ENCODE measurements at regions not wholly inside any gene's neighbourhood (a gene's known extent, or its start where the extent isn't known, plus 50 kb on each side); places are given as distances from the start of the nearest gene placed in this dataset.

GRCh38 chr3:35899245-35899644 is 259.9 kb downstream of the ARPP21 start:
- Histone ChIP-seq H3K36me3 (ENCODE audit: insufficient read depth, low read length) (no peaks in the 10 kb centered on the region), H3F3A (ENCODE audit: low read depth) (0 out of 2 replicates have a peak, but pooled peaks cover 3% of the 10 kb centered on the region), H3K4me3 (ENCODE audit: low read length, poor library complexity, severe bottlenecking) (no peak overlapping the region), H3K9ac (ENCODE audit: low read depth, low read length, poor library complexity, severe bottlenecking) (no peak overlapping the region), H2AFZ (ENCODE audit: low read length) (no peak overlapping the region), H4K20me1 (ENCODE audit: insufficient read depth, low read length, poor library complexity, severe bottlenecking) (no peaks in the 10 kb centered on the region), H3K9me2 (replicated peaks; ENCODE audit: low read depth, low read length) (no peaks in the 10 kb centered on the region), H3K9me3 (ENCODE audit: insufficient read depth, low read depth, low read length) (no peaks in the 10 kb centered on the region; the same call in 1 of the 2 replicates), H3K27me3 (ENCODE audit: insufficient read depth, low read length, poor library complexity, severe bottlenecking) (no peaks in the 10 kb centered on the region), H3K4me1 (ENCODE audit: insufficient read depth, low read length, poor library complexity, severe bottlenecking) (peaks cover 8% of the 10 kb centered on the region), H3K79me2 (ENCODE audit: insufficient read depth, low read length) (no peaks in the 10 kb centered on the region), H3K4me2 (ENCODE audit: low read depth, low read length, poor library complexity, severe bottlenecking) (no peak overlapping the region)
- TF ChIP-seq EZH2phosphoT487 (IDR thresholded peaks at IDR 0.05; ENCODE audit: borderline replicate concordance): no peak
- TF ChIP-seq, protein P1, sequence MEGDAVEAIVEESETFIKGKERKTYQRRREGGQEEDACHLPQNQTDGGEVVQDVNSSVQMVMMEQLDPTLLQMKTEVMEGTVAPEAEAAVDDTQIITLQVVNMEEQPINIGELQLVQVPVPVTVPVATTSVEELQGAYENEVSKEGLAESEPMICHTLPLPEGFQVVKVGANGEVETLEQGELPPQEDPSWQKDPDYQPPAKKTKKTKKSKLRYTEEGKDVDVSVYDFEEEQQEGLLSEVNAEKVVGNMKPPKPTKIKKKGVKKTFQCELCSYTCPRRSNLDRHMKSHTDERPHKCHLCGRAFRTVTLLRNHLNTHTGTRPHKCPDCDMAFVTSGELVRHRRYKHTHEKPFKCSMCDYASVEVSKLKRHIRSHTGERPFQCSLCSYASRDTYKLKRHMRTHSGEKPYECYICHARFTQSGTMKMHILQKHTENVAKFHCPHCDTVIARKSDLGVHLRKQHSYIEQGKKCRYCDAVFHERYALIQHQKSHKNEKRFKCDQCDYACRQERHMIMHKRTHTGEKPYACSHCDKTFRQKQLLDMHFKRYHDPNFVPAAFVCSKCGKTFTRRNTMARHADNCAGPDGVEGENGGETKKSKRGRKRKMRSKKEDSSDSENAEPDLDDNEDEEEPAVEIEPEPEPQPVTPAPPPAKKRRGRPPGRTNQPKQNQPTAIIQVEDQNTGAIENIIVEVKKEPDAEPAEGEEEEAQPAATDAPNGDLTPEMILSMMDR (conservative IDR thresholded peaks at IDR 0.05; ENCODE audit: low read length): no peak

DNA sequence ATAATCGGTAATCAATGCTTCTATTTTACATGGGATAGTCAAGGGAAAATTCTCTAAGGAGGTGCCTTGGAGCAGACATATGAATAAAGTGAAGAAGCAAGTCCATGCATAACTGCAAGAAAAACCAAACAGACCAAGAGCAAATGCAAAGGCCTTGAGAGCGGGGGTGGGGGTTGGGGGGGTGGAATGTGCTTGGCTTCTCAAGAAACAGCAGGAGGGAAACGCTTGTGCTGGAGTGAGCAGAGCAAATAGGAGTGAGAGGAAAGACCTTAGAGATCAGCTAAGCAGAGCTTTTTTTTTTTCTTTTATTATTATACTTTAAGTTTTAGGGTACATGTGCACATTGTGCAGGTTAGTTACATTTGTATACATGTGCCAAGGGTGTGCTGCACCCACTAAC is 260.8 kb downstream of the ARPP21 start:
- Histone ChIP-seq H3K27me3 (ENCODE audit: insufficient read depth, low read length, poor library complexity, severe bottlenecking) (no peaks in the 10 kb centered on the region), H3K9me2 (replicated peaks; ENCODE audit: low read depth, low read length) (no peaks in the 10 kb centered on the region), H3K4me1 (ENCODE audit: insufficient read depth, low read length, poor library complexity, severe bottlenecking) (peaks cover 8% of the 10 kb centered on the region), H4K20me1 (ENCODE audit: insufficient read depth, low read length, poor library complexity, severe bottlenecking) (no peaks in the 10 kb centered on the region), H3K4me2 (ENCODE audit: low read depth, low read length, poor library complexity, severe bottlenecking) (no peak overlapping the region), H3K79me2 (ENCODE audit: insufficient read depth, low read length) (no peaks in the 10 kb centered on the region), H2AFZ (ENCODE audit: low read length) (no peak overlapping the region), H3K9me3 (ENCODE audit: insufficient read depth, low read depth, low read length) (no peaks in the 10 kb centered on the region; the same call in 1 of the 2 replicates), H3K36me3 (ENCODE audit: insufficient read depth, low read length) (no peaks in the 10 kb centered on the region), H3F3A (ENCODE audit: low read depth) (0 out of 2 replicates have a peak, but pooled peaks cover 3% of the 10 kb centered on the region), H3K9ac (ENCODE audit: low read depth, low read length, poor library complexity, severe bottlenecking) (no peak overlapping the region), H3K4me3 (ENCODE audit: low read length, poor library complexity, severe bottlenecking) (no peak overlapping the region)
- TF ChIP-seq EZH2phosphoT487 (IDR thresholded peaks at IDR 0.05; ENCODE audit: borderline replicate concordance): no peak
- TF ChIP-seq, protein P1 (conservative IDR thresholded peaks at IDR 0.05; ENCODE audit: low read length): no peak

- Histone ChIP-seq H2AFZ (ENCODE audit: low read length) (peak overlapping the region; percentile 37; the same call in 1 of the 2 replicates), H3K36me3 (ENCODE audit: insufficient read depth, low read length) (no peaks in the 10 kb centered on the region), H3K9me2 (replicated peaks; ENCODE audit: low read depth, low read length) (no peaks in the 10 kb centered on the region), H3K27me3 (ENCODE audit: insufficient read depth, low read length, poor library complexity, severe bottlenecking) (no peaks in the 10 kb centered on the region), H4K20me1 (ENCODE audit: insufficient read depth, low read length, poor library complexity, severe bottlenecking) (no peaks in the 10 kb centered on the region), H3K9ac (ENCODE audit: low read depth, low read length, poor library complexity, severe bottlenecking) (no peak overlapping the region), H3K79me2 (ENCODE audit: insufficient read depth, low read length) (no peaks in the 10 kb centered on the region), H3K4me1 (ENCODE audit: insufficient read depth, low read length, poor library complexity, severe bottlenecking) (no peaks in the 10 kb centered on the region), H3K9me3 (ENCODE audit: insufficient read depth, low read depth, low read length) (no peaks in the 10 kb centered on the region), H3K4me3 (ENCODE audit: low read length, poor library complexity, severe bottlenecking) (no peak overlapping the region), H3F3A (ENCODE audit: low read depth) (no peaks in the 10 kb centered on the region), H3K4me2 (ENCODE audit: low read depth, low read length, poor library complexity, severe bottlenecking) (no peak overlapping the region)
- TF ChIP-seq, protein P1 (conservative IDR thresholded peaks at IDR 0.05; ENCODE audit: low read length): peak; percentile 87
- TF ChIP-seq EZH2phosphoT487 (IDR thresholded peaks at IDR 0.05; ENCODE audit: borderline replicate concordance): no peak
These were observed 269.3 kb downstream of the ARPP21 start for GRCh38 chr3:35908366-35909232.
